HG03460 (cell line): ENCODE measurements at regions not wholly inside any gene's neighbourhood (a gene's known extent, or its start where the extent isn't known, plus 50 kb on each side); places are given as distances from the start of the nearest gene placed in this dataset.
"Not testable (repeated sequence)": the region's sequence is repeated elsewhere in the genome, so short reads cannot be mapped to it uniquely, and the experiment has no call there.

Experiments
- ATAC-seq: cut with Tn5 transposase; IDR thresholded peaks from one replicate; pipeline ENCODE4 v1.9.1; 2021; ENCODE audit not compliant: unreplicated experiment

GRCh38 chr5:68070591-68071281, 144.8 kb upstream of the PIK3R1 start:
- peak; percentile 94 for ATAC-seq

- no peak for ATAC-seq
Measured at GRCh38 chr5:68067976-68068603, 147.5 kb upstream of the PIK3R1 start.

GRCh38 chr5:68067291-68067690, 148.3 kb upstream of the PIK3R1 start:
- ATAC-seq, result no peak

- no peak for ATAC-seq
Measured at GRCh38 chr5:68066277-68066955, 149.1 kb upstream of the PIK3R1 start.

GRCh38 chr5:68065321-68065720, 150.2 kb upstream of the PIK3R1 start:
- not testable (repeated sequence) for ATAC-seq

GRCh38 chr5:68060382-68060781, 155.2 kb upstream of the PIK3R1 start:
- no peak for ATAC-seq

- ATAC-seq, result no peak
Measured at GRCh38 chr5:68057191-68057590, 158.4 kb upstream of the PIK3R1 start.

GRCh38 chr5:68055686-68056085, 159.9 kb upstream of the PIK3R1 start:
- ATAC-seq, result no peak

- ATAC-seq, result no peak
Measured at GRCh38 chr5:68054638-68055037, 160.9 kb upstream of the PIK3R1 start.

GRCh38 chr5:68053202-68053601, 162.4 kb upstream of the PIK3R1 start:
- no peak for ATAC-seq

- no peak for ATAC-seq
Measured at GRCh38 chr5:68049053-68049713, 166.4 kb upstream of the PIK3R1 start.

- no peak for ATAC-seq
Measured at GRCh38 chr5:68048516-68048915, 167.0 kb upstream of the PIK3R1 start.

GRCh38 chr5:68048054-68048453, 167.5 kb upstream of the PIK3R1 start:
- ATAC-seq, result not testable (repeated sequence)

GRCh38 chr5:68047035-68047434, 168.5 kb upstream of the PIK3R1 start:
- no peak for ATAC-seq

- no peak for ATAC-seq
Measured at GRCh38 chr5:68046445-68046844, 169.1 kb upstream of the PIK3R1 start.

- peak; percentile 93 for ATAC-seq
Measured at GRCh38 chr5:68041293-68041692, 174.3 kb upstream of the PIK3R1 start.

- ATAC-seq, result no peak
Measured at GRCh38 chr5:68037546-68037945, 178.0 kb upstream of the PIK3R1 start.

GRCh38 chr5:68033961-68034571, 181.5 kb upstream of the PIK3R1 start:
- no peak for ATAC-seq

- ATAC-seq, result no peak
Measured at GRCh38 chr5:68033029-68033428, 182.5 kb upstream of the PIK3R1 start.

- no peak for ATAC-seq
Measured at GRCh38 chr5:68032216-68032762, 183.3 kb upstream of the PIK3R1 start.

GRCh38 chr5:68028131-68028727, 187.3 kb upstream of the PIK3R1 start:
- ATAC-seq, result no peak
